DMS79 treated with DMSO at 0.1 percent for 48 hours (cell line): ENCODE measurements at regions not wholly inside any gene's neighbourhood (a gene's known extent, or its start where the extent isn't known, plus 50 kb on each side); places are given as distances from the start of the nearest gene placed in this dataset.
"Not testable (repeated sequence)": the region's sequence is repeated elsewhere in the genome, so short reads cannot be mapped to it uniquely, and the experiment has no call there.

Experiments used
- DNase-seq: peaks from one replicate; lab custom pipeline; 2025; lab: John Stamatoyannopoulos, UW

DNA sequence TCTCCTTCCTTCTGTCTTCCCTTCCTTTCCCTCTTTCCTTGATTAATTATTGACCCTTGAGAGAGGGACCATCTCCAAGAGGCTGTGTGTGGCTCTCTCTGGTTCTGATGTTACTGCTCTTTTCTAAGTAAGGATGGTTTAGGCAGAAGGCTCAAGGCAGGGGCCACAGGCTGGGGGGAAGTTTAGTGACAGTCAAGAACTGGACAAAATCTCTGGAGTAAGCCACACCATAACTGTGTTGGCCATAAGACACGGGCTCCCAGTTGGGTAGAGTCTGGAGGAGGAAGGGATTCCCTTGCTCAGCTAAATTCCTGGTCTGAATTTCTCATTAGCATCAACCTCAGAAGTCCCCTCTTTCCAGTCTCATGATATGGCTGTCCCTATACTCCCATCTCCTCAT, 74.7 kb downstream of the BUD13 start:
- DNase-seq = no peak

DNA sequence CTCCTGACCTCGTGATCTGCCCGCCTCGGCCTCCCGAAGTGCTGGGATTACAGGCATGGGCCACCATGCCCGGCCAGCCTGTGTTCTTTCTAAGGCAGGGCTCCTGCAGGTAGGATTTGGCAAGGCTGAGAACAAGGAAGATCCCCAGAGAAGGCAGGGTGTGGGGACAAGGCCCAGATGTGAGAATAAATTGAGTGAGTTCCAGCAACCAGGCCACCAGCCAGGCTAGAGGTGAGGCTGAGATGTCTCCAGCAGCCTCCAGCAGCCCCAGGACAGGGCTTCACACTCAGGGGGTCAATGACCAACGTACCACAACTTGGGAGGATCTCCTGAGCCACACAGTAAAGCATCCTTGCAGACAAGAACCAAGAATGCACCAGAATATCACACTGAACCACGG, 75.1 kb downstream of the BUD13 start:
- no peak for DNase-seq

DNA sequence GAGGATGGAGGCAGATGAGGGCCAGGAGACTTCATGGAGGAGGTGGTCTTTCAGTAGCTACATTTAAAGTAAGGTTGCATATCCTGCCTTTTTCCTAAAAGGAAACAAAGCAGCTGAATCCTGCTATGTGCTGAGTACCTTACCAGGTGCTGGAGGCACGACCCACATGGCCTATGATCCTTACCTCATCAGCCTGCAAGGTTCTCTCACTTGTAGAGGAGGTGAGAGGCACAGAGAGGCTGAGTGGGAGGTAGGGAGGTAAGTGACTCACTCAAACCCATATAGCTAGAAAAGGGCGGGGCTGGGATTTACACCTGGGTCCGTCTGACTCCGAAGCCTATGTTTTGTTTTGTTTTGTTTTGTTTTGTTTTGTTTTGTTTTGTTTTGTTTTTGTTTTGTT, 75.8 kb downstream of the BUD13 start:
- no peak for DNase-seq

DNA sequence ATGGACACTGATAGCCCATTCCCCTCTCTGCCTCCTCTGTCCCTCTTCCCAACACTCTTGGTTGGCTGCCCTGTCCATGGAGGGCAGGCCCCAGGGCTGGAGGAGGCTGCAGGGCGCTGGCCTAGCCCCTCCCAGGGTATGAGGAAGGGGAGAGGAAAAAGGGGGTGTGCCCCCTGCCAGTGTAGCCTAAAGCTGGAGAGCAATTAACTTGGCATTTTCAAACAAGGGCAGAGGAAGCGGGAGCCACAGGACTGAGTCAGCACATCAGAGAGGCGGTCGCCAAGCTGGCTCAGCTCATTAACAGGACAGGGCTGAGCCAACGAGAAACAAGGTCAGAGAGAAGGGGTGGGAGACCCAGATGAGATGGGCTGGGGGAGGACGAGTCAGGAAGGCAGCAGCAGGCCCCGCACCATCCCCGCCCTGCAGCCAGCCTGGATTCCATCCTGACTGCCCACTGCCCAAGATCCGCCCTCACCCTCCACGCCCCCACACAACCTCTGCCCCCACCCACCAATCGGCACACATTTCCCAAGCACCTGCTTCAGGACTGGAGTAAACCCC, 76.3 kb downstream of the BUD13 start:
- no peak for DNase-seq

DNA sequence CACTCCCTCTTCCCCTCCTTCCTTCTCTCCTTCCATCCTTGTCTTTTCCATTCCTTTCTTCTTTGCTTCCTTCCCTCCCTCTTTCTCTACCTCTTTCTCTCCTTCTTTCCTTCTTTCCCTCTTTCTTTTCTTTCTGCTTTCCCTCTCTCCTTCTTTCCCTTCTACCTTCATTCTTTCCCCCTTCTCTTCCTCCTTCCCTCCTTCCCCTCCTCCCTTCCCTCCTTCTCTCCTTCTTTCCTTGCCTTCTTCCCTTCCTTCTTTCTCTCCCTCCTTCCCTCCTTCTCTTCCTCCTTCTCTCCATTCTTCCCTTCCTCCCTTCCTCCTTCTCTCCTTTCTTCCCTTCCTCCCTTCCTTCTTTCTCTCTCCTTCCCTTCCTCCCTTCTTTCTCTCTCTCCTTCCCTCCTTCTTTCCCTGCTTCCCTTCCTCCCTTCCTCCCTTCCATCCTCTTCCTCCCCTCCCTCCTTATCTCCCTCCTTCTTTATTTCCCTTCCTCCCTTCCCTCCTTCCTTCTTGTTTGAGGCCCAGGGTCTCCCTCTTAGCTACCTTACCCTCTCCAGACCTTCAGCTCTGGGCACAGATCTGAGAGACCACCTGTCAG, 77.0 kb downstream of the BUD13 start:
- no peak for DNase-seq

DNA sequence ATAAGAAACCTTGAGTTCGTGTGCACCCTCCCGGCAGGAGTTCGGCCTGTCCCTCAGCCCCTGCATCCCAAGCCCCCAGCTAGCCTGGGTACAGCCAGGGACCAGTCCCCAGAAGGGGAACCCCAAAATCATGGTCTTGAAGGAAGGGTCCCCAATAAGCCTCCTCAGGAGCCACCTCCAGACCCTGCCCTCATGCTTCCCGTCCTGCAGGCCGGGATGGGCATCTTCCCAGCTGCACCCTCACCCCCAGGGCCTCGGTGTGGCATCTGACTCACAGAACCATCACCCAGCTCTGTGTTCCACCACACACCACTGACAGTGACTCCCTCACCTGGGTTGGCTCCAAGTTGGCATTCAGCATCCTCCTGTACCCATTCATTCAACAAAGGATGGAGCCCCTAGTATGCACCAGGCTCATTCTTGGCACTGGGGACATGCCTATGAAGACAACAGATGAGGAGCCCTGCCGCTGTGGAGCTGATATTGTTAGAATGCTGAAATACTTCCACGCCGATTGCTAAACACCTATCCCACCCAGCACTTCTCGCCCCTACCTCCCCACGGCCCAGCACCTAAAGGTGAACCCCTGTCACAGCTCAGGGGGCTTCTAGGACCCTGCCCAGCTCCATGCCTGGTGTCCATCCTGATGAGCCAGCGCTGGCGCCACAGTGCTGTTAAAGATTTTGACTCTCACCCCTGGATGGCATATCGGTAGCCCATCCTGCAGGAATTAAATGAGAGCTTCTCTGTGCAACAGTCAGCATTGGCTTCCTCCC, 77.8 kb downstream of the BUD13 start:
- no peak for DNase-seq

DNA sequence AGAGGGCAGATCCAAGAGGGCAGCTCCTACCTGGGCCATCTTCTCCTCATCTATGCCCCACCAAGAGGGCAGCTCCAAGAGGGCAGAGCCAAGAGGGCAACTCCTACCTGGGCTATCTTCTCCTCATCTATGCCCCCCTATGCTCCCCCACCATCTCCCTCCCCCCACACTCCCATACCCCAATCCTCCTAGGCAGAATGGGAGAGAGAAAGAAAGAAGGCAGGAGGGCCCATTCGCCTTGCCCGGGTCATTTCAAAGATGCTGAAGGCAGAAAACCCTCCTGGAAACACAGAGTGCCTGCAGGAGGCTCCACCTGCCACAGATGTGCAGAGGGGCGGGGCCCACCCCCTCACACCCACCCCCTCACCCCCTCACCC, 78.5 kb downstream of the BUD13 start:
- DNase-seq = no peak

DNA sequence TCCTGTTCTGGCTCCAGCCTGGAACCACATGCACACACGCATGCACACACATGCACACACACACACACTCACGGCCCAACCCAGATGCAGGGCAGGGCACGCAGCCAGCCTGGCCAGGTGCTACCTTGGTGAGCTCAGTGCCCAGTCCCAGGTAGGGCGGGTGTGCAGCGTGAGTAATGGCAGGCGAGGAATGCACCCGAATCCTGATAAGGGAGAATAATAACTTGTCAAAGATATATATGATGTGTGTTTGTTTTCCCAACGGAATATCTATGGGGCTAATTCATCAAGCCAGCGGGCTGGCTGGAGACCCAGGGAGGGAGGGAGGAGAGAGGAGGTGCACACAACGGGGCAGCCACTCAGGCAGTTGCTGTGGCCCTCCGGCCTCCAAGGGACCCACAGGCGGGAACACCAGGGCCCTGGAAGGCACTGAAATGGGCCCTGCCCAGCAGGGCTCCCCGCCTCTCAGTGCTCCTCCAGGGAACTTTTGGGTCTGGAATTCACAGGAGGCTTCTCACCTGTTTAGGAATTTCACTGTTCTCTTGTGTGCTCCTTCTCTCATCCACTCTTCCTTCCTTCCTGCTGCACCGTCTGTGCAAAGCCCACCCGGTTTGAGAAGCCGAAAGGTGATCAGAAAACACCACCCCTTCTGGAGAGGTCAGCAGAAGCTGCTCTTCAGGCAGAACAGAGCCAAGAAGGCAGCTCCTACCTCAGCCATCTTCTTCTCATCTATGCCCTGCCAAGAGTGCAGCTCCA, 79.0 kb downstream of the BUD13 start:
- no peak for DNase-seq

DNA sequence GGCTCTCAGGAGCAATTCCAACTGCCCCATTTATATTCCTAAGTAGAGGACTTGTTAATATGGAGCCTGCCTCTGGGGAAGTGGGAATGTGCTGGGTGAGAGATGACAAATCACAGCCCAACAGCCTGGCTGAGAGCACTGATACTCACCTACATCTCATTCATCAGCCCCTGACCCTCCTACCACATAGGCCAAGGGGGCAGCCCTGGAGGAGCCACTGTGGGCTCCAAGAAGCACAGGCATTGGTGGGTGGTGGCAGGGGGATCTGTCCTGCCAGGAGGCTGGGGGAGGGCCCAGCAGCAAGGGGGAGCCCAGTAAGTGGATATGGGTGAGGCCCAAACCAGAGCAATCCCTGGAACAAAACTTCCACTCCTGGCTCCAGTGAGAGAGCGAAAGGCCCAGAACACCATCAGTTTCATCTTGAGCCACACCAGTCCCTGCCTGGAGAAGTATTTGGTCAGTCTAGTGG, 79.7 kb downstream of the BUD13 start:
- DNase-seq = no peak

DNA sequence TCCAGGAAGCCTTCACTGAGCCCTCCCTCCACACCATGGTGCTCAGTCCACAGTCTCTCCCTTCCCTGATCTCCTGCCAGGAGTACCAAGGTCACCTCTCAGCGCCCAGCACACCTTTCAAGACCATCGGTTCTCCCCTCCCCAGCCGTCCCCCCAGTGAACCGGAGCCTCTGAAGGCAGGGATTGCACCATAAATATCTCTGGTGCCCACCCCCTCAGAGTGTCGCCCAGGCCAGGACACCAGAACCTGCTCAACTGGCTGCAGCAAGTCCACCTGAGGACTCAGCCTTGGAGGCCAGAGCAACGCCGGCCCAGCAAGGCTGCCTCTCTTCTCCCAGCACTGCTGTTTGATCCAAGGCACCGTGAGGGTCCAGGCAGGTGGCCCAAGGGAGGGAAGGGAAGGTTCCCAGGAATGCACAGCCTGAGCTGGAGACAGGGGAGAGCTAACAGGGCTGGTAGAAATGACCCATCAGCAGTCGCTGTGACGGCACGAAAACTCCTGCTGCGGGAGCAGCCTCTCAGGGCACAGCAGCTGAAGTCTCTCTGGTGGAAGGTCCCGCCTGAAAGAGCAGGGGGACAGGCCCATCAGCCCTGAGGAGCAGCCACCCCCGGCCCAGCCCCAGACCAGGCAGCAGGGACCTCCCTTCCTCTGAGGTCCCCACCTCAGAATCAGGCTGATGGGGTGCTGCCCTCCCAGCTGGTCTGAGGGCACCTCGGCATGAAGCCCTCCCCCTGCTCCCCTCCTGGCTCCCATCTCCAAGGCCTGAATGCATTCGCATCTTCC, 80.3 kb downstream of the BUD13 start:
- no peak for DNase-seq

DNA sequence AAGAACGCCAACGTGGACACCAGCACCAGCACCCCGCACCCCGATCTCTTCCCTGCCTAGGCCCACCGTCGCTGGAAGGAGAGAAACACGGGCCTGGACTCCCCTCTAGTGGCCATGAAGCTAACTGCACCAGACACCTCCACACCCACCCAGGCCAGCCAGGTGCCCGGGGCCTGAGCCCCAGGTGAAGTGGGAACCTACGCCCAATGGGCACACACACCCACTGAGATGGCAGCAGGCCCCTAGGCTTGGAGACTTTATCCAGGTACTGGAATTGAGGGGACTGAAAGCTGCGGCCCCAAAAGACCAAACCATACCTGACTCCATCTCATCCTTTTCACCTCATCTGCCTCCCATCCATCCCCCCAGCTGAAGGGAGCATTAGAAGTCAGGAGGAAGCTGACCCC, 81.0 kb downstream of the BUD13 start:
- DNase-seq = peak; percentile 77

DNA sequence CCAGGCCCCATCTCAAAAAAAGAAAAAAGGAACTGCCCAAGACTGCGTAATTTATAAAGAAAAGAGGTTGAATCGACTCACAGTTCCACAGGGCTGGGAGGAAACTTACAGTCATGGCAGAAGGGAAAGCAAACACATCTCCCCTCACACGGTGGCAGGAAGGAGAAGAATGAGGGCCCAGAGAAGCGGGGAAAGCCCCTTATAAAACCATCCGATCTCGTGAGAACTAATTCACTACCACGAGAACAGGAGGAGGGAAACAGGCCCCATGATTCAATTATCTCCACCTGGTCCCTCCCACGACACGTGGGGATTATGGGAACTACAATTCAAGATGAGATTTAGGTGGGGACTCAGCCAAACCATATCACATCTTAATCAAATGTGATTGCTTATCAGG, 82.2 kb downstream of the BUD13 start:
- no peak for DNase-seq

DNA sequence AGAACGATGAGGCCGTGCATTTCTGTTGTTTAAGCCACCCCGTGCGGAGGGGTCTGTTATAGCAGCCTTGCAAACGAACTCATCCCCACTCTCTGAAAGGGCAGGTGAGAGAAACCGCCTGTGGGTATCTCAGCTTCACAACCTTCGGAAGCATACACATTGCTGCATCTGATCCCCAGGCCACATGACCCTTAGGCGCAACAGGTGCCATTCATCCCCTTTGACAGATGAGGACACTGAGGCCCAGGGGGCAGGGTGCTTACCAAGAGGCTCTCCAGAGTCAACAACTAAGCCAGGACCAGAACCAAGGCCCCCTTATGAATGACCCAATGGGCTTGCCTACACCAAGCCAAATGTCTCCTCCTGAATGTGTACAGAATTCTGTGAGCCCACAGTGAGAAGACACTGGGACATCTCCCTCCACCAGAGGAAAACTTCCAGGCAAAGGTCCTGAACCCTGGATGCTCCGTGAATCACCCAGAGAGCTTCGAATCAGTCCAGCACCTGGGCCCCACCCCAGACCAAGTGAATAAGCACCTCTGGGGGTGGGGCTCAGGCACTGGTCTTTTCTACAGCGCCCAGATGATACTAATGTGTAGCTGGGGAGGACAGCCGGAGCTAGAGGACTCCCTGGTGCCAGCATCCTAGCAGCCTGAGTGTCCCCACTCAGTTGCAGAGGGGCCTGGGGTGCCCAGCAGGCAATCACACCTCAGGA, 83.2 kb downstream of the BUD13 start:
- DNase-seq = no peak

DNA sequence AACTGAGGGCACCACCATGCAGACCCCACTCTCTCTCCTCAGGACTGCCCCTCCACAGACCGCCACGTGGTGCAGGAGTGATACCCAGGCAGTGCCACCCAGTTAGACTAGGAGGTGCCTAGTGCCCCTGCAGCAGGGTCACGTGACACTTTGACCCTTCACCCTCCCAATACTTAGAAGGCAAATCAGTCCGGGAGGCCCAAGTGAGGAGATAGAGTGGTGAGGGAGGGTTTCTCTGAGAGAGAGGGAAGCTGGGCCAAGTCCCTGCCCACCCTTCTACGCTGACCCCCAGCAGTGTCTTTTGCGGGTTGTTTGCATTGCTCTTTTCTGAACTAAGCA, 84.6 kb downstream of the BUD13 start:
- DNase-seq = no peak

DNA sequence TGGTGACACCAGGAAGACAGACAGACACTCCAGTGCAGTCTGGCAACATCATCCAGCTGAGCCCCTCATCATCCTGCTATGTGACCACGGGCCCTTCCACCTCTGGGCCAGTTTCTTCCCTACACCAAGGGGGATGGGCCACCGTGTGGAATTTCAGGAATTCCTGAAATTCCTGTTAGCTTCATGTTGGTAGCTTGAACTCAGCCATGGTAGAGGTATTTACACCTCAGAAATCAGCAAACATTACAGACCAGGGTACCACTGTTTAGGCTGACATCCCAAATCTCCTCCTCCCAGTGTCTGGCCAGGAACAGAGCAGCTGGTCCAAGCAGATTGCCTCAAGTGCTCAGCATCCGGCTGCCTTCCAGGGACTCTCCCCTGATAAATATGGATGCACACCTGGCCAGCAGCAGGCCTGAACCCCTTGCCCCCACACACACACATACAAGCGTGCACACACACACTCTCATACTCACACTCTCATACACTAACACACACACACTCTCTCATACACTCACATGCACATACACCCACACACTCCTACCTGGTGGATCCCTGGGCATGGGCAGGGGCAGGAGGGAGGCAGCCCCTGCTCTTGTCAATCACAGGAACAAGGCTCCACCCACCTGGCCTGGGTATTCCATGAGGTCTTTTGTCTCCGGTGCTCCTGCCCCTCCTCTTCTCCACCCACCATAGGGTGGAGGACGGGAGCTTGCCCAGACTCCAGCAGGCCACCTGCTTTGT, 85.2 kb downstream of the BUD13 start:
- DNase-seq = no peak

DNA sequence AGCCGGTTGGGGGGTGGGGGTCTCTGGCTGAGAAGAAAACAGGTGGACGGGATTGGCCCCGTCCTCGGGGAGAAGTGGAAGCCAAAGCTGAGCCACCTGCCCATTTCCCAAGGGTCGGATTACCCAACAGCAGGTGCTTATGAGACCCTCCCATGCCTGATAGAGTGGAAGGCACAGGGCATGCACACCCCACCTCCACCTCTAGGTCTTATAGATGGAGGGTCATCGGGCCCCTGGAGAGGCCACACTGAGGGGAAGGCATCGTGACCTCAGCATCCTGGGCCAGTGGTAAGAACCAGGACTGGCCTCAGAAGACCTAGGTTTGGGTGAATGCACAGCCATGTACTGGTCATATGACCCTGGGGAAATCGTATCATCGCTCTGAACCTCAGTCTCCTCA, 85.9 kb downstream of the BUD13 start:
- DNase-seq = no peak

DNA sequence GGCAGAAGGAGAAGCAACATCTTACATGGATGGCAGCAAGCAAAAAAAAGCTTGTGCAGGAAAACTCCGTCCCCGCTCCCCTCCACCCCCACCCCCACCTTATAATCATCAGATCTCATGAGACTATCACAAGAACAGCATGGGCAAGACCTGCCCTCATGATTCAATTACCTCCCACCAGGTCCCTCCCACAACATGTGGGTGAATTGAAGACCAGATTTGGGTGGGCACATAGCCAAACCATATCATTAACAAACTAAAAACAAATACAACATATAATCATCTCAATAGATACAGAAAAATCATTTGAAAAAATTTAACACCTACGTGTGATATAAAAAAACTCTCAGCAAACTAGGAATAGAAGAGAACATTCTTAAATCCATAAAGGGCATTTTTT, 88.8 kb downstream of the BUD13 start:
- no peak for DNase-seq

DNA sequence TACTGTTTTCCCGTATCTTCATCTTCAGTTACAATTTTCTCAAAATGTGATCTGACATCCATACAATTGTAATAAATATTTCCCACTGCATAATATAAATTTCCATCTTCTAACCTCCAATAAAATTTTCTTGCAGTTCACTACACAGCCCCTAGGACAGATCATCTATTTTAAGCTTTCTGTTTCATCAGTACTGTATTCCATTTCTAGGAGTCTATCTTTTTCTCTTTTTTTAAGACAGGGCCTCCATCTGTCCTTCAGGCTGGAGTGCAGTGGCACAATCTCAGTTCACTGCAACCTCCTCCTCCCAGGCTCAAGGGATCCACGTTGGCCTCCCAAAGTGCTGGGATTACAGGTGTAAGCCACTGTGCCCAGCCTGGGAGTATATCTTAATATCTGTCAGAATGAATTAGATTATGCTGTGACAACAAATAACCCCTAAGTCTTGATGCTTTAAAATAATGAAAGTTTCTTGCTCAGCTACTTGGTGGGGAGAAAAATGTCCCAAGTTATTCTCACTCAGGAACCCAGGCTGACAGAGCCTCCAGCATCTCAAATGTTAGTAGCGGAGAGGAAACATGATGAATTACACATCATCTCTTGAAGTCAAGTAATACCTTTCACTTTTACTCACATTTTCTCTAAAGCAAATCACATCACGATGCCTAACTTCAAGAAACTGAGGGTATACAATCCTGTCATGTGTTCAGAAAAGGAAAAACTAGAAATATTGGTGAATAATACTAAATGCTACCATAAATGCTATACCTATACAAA, 92.2 kb downstream of the BUD13 start:
- no peak for DNase-seq

DNA sequence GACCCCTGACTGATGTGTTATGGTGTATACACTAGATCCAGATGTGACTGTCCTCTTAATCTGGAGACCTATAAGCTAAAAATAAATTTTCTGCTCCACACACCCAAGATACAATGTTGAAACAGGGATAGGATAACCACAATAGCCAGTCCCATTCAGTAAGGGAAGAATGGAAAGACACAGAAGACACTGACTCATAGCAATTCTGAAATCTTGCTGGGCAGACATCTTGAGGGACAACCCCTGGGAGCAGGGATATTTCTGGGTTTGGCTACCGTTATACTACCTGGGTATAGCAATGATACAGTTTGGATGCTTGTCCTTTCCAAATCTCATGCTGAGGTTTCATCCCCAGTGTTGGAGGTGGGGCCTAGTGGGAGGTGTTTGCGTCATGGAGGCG, 93.9 kb downstream of the BUD13 start:
- no peak for DNase-seq

DNA sequence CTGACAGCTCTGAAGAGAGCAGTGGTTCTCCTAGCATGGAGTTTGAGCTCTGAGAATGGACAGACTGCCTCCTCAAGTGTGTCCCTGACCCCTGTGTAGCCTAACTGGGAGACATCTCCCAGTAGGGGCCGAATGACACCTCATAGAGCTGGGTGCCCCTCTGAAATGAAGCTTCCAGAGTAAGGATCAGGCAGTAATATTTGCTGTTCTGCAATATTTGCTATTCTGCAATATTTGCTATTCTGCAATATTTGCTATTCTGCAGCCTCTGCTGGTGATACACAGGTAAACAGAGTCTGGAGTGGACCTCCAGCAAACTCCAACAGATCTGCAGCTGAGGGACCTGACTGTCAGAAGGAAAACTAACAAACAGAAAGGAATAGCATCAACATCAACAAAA, 105.5 kb downstream of the BUD13 start:
- not testable (repeated sequence) for DNase-seq
